HG03354 (cell line): ENCODE measurements at regions not wholly inside any gene's neighbourhood (a gene's known extent, or its start where the extent isn't known, plus 50 kb on each side); places are given as distances from the start of the nearest gene placed in this dataset.
A peak's percentile ranks its signal among the peaks of the same experiment; 100 is the strongest.

Source experiments
- ATAC-seq: cut with Tn5 transposase; IDR thresholded peaks from one replicate; pipeline ENCODE4 v1.9.1; 2021; ENCODE audit warnings: mild to moderate bottlenecking; ENCODE audit not compliant: unreplicated experiment, poor library complexity, severe bottlenecking

GRCh38 chr12:58434726-58435125 is 485.6 kb downstream of the LRIG3 start:
- no peak for ATAC-seq

GRCh38 chr12:58435647-58436046 is 484.7 kb downstream of the LRIG3 start:
- peak; percentile 71 for ATAC-seq

- no peak for ATAC-seq
Observed at GRCh38 chr12:58441483-58441882, 478.8 kb downstream of the LRIG3 start.

GRCh38 chr12:58443273-58443980 is 476.9 kb downstream of the LRIG3 start:
- ATAC-seq, result peak; percentile 76

- ATAC-seq, result no peak
Observed at GRCh38 chr12:58443981-58444371, 476.3 kb downstream of the LRIG3 start.

- ATAC-seq, result no peak
Observed at GRCh38 chr12:58450868-58451482, 469.3 kb downstream of the LRIG3 start.

GRCh38 chr12:58452546-58452945 is 467.8 kb downstream of the LRIG3 start:
- no peak for ATAC-seq

GRCh38 chr12:58453306-58453705 is 467.0 kb downstream of the LRIG3 start:
- no peak for ATAC-seq

GRCh38 chr12:58455136-58455535 is 465.2 kb downstream of the LRIG3 start:
- ATAC-seq, result no peak

- no peak for ATAC-seq
Observed at GRCh38 chr12:58458102-58458501, 462.2 kb downstream of the LRIG3 start.

- ATAC-seq, result no peak
Observed at GRCh38 chr12:58459191-58459590, 461.1 kb downstream of the LRIG3 start.

- ATAC-seq, result no peak
Observed at GRCh38 chr12:58463051-58463450, 457.3 kb downstream of the LRIG3 start.

- ATAC-seq, result no peak
Observed at GRCh38 chr12:58465418-58465817, 454.9 kb downstream of the LRIG3 start.

- ATAC-seq, result no peak
Observed at GRCh38 chr12:58470266-58471010, 449.9 kb downstream of the LRIG3 start.

- no peak for ATAC-seq
Observed at GRCh38 chr12:58479401-58479800, 440.9 kb downstream of the LRIG3 start.

- no peak for ATAC-seq
Observed at GRCh38 chr12:58481811-58482210, 438.5 kb downstream of the LRIG3 start.

GRCh38 chr12:58487255-58487654 is 433.0 kb downstream of the LRIG3 start:
- ATAC-seq, result no peak

- no peak for ATAC-seq
Observed at GRCh38 chr12:58487678-58488161, 432.6 kb downstream of the LRIG3 start.

- ATAC-seq, result no peak
Observed at GRCh38 chr12:58489394-58489793, 430.9 kb downstream of the LRIG3 start.

GRCh38 chr12:58491306-58491705 is 429.0 kb downstream of the LRIG3 start:
- no peak for ATAC-seq
